H9 (cell line): ENCODE measurements at regions not wholly inside any gene's neighbourhood (a gene's known extent, or its start where the extent isn't known, plus 50 kb on each side); places are given as distances from the start of the nearest gene placed in this dataset.

Experiments
- DNase-seq: peaks from one replicate; pipeline ENCODE4 v3.0.0-alpha.2; 2017
- H2AFZ ChIP-seq: one replicate; pipeline ENCODE4 v1.6.1; 2013; ENCODE audit warnings: mild to moderate bottlenecking, low read length, control low read depth, moderate library complexity
- H2AK5ac ChIP-seq: 2 replicates; pipeline ENCODE4 v1.6.1; 2013; ENCODE audit warnings: low read length, control low read depth, mixed read lengths; ENCODE audit not compliant: insufficient read length
- H2BK120ac ChIP-seq: one replicate; pipeline ENCODE4 v1.6.1; 2013; ENCODE audit warnings: low read depth, mild to moderate bottlenecking, low read length, control low read depth, inconsistent platforms; ENCODE audit not compliant: poor library complexity, severe bottlenecking
- H2BK12ac ChIP-seq: 2 replicates; pipeline ENCODE4 v1.6.1; 2013; ENCODE audit warnings: low read length, control low read depth, mixed read lengths, low read depth; ENCODE audit not compliant: insufficient read length
- H2BK15ac ChIP-seq: 2 replicates; pipeline ENCODE4 v1.6.1; 2013; ENCODE audit warnings: low read depth, low read length, control low read depth
- H2BK20ac ChIP-seq: one replicate; pipeline ENCODE4 v1.6.1; 2013; ENCODE audit warnings: low read depth, mild to moderate bottlenecking, low read length, control low read depth, inconsistent platforms; ENCODE audit not compliant: poor library complexity, severe bottlenecking
- H2BK5ac ChIP-seq: 2 replicates; pipeline ENCODE4 v1.6.1; 2013; ENCODE audit warnings: low read length, control low read depth, mixed read lengths; ENCODE audit not compliant: insufficient read length
- H3K14ac ChIP-seq: 2 replicates; pipeline ENCODE4 v1.6.1; 2013; ENCODE audit warnings: low read length, control low read depth; ENCODE audit not compliant: insufficient read depth
- H3K18ac ChIP-seq: 2 replicates; pipeline ENCODE4 v1.6.1; 2013; ENCODE audit warnings: low read depth, mild to moderate bottlenecking, mixed read lengths, low read length, control low read depth; ENCODE audit not compliant: insufficient read length
- H3K23ac ChIP-seq: 2 replicates; pipeline ENCODE4 v1.6.1; 2013; ENCODE audit warnings: low read length, control low read depth, mixed read lengths, low read depth; ENCODE audit not compliant: insufficient read length
- H3K23me2 ChIP-seq: 2 replicates; pipeline ENCODE4 v1.6.1; 2013; ENCODE audit warnings: low read depth, mild to moderate bottlenecking, mixed read lengths, low read length, control low read depth; ENCODE audit not compliant: insufficient read length, poor library complexity, severe bottlenecking
- H3K27ac ChIP-seq: 2 replicates; pipeline ENCODE4 v1.5.1; 2013; ENCODE audit warnings: low read length, control low read depth, mixed read lengths, low read depth; ENCODE audit not compliant: insufficient read length
- H3K27me3 ChIP-seq: 2 replicates; pipeline ENCODE4 v1.6.1; 2013; ENCODE audit warnings: low read length, control low read depth, inconsistent platforms; ENCODE audit not compliant: insufficient read depth
- H3K4ac ChIP-seq: 2 replicates; pipeline ENCODE4 v1.6.1; 2013; ENCODE audit warnings: low read depth, mild to moderate bottlenecking, control low read depth, inconsistent platforms, low read length, moderate library complexity
- H3K4me1 ChIP-seq: 2 replicates; pipeline ENCODE4 v1.6.1; 2013; ENCODE audit warnings: low read length, control low read depth, inconsistent platforms; ENCODE audit not compliant: insufficient read depth
- H3K4me2 ChIP-seq: 2 replicates; pipeline ENCODE4 v1.6.1; 2013; ENCODE audit warnings: low read length, control low read depth, mixed read lengths; ENCODE audit not compliant: insufficient read length, insufficient read depth
- H3K56ac ChIP-seq: 2 replicates; pipeline ENCODE4 v1.6.1; 2013; ENCODE audit warnings: low read depth, mild to moderate bottlenecking, mixed read lengths, low read length, control low read depth; ENCODE audit not compliant: insufficient read length
- H3K79me1 ChIP-seq: 2 replicates; pipeline ENCODE4 v1.6.1; 2013; ENCODE audit warnings: low read depth, mild to moderate bottlenecking, moderate library complexity, low read length, control low read depth, inconsistent platforms; ENCODE audit not compliant: insufficient read depth, poor library complexity, severe bottlenecking
- H3K79me2 ChIP-seq: 2 replicates; pipeline ENCODE4 v1.6.1; 2013; ENCODE audit warnings: low read length, control low read depth, inconsistent platforms; ENCODE audit not compliant: insufficient read depth
- H3K9ac ChIP-seq: 2 replicates; pipeline ENCODE4 v1.6.1; 2013; ENCODE audit warnings: low read length, control low read depth, mixed read lengths; ENCODE audit not compliant: insufficient read length; ENCODE audit errors: extremely low read depth
- H3K9me3 ChIP-seq: one replicate; pipeline ENCODE4 v1.6.1; 2013; ENCODE audit warnings: low read depth, low read length, inconsistent platforms; ENCODE audit not compliant: control insufficient read depth
- H3T11ph ChIP-seq: one replicate; pipeline ENCODE4 v1.6.1; 2013; ENCODE audit warnings: mild to moderate bottlenecking, low read length, control low read depth, inconsistent platforms
- H4K20me1 ChIP-seq: one replicate; pipeline ENCODE4 v1.6.1; 2013; ENCODE audit not compliant: control insufficient read depth, insufficient read length, insufficient read depth
- H4K5ac ChIP-seq: 2 replicates; pipeline ENCODE4 v1.6.1; 2013; ENCODE audit warnings: low read depth, mild to moderate bottlenecking, mixed read lengths, low read length, control low read depth; ENCODE audit not compliant: insufficient read length
- H4K8ac ChIP-seq: replicated peaks from 2 replicates; pipeline ENCODE4 v1.6.1; 2013; ENCODE audit warnings: low read length, control low read depth, mixed read lengths, low read depth; ENCODE audit not compliant: insufficient read length
- H4K91ac ChIP-seq: 2 replicates; pipeline ENCODE4 v1.6.1; 2013; ENCODE audit warnings: low read depth, mild to moderate bottlenecking, moderate library complexity, mixed read lengths, low read length, control low read depth; ENCODE audit not compliant: insufficient read length
- H3K27ac Mint-ChIP-seq, 3 experiments: 2 replicates in 2 of 3; 3 replicates in 1 of 3; pipeline ENCODE4 v1.8.0; 2020 to 2021; ENCODE audit warnings: mixed read lengths in 3 of 3, mild to moderate bottlenecking in 1 of 3, moderate library complexity in 1 of 3
- H3K27me3 Mint-ChIP-seq: 2 replicates; pipeline ENCODE4 v1.8.0; 2021; ENCODE audit warnings: low read depth, mild to moderate bottlenecking, moderate library complexity, mixed read lengths
- H3K36me3 Mint-ChIP-seq, 3 experiments: 2 replicates in 2 of 3; 3 replicates in 1 of 3; pipeline ENCODE4 v1.8.0; 2020 to 2021; ENCODE audit warnings: low read depth in 3 of 3, mixed read lengths in 3 of 3; ENCODE audit not compliant: insufficient read depth in 1 of 3
- H3K4me1 Mint-ChIP-seq, 2 experiments: 2 replicates each; pipeline ENCODE4 v1.8.0; 2020; ENCODE audit warnings: mixed read lengths in 2 of 2
- H3K4me3 Mint-ChIP-seq, 2 experiments: 2 replicates in 1 of 2; 3 replicates in 1 of 2; pipeline ENCODE4 v1.8.0; 2020 to 2021; ENCODE audit warnings: mild to moderate bottlenecking in 2 of 2, mixed read lengths in 2 of 2, moderate library complexity in 1 of 2
- H3K9me3 Mint-ChIP-seq, 2 experiments: 2 replicates in 1 of 2; 3 replicates in 1 of 2; pipeline ENCODE4 v1.8.0; 2020; ENCODE audit warnings: mild to moderate bottlenecking in 2 of 2, mixed read lengths in 2 of 2, moderate library complexity in 1 of 2
- WGBS: extraction: QIAGEN DNeasy Blood & Tissue Kit; methylation state at CpG from one replicate; pipeline ENCODE4 v1.1.7; 2013; ENCODE audit warnings: missing lambda C conversion rate, low lambda C conversion rate, mixed read lengths; ENCODE audit not compliant: insufficient read length; ENCODE audit errors: extremely low coverage; 5-methylcytosine and 5-hydroxymethylcytosine counted together
- TF ChIP-seq, protein P1 (sequence below): fragments of 200-600 bp; sonication (generic); conservative IDR thresholded peaks from 3 replicates; pipeline ENCODE4 v1.8.0; 2021; ENCODE audit warnings: antibody characterized with exemption, mild to moderate bottlenecking

DNA sequence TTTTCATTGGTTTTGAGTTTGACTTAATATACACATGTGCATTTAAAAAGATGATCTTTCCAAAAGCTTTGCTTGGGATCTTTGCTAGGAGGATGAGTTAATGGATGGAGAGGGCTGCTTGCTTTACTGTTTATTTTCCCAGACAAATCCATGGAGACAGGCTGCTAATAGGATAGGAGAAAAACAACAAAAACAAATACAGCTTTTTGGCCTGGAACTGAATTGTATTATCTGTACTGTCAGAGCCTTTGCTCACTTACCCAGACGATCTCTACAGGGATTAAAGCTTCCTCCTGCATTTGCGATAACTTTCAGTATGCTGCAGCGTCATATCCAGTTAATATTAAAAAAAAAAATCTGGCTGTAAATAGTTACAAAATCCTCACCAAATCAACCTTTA is 190.8 kb upstream of the NUDT6 start:
- Mint-ChIP-seq H3K4me3 (no peak overlapping the region), H3K36me3 (peaks cover 0 to 5% (median 0%) of the 10 kb centered on the region in 3 experiments; a peak in 4 of 7 replicates), H3K4me1 (no peaks in the 10 kb centered on the region), H3K9me3 (no peaks in the 10 kb centered on the region; a peak in 1 of 5 replicates), H3K27ac (no peak overlapping the region), H3K27me3 (no peaks in the 10 kb centered on the region)
- H2BK120ac ChIP-seq: no peak overlapping the region
- H4K91ac ChIP-seq: no peak overlapping the region
- no peak for DNase-seq
- no peak overlapping the region for H3K18ac ChIP-seq
- H3K23ac ChIP-seq: no peak overlapping the region
- H2BK12ac ChIP-seq: no peak overlapping the region
- H2BK20ac ChIP-seq: no peak overlapping the region
- H2AK5ac ChIP-seq: no peak overlapping the region
- no peaks in the 10 kb centered on the region for H3K23me2 ChIP-seq
- no peak overlapping the region for H4K8ac ChIP-seq
- TF ChIP-seq, protein P1, sequence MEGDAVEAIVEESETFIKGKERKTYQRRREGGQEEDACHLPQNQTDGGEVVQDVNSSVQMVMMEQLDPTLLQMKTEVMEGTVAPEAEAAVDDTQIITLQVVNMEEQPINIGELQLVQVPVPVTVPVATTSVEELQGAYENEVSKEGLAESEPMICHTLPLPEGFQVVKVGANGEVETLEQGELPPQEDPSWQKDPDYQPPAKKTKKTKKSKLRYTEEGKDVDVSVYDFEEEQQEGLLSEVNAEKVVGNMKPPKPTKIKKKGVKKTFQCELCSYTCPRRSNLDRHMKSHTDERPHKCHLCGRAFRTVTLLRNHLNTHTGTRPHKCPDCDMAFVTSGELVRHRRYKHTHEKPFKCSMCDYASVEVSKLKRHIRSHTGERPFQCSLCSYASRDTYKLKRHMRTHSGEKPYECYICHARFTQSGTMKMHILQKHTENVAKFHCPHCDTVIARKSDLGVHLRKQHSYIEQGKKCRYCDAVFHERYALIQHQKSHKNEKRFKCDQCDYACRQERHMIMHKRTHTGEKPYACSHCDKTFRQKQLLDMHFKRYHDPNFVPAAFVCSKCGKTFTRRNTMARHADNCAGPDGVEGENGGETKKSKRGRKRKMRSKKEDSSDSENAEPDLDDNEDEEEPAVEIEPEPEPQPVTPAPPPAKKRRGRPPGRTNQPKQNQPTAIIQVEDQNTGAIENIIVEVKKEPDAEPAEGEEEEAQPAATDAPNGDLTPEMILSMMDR: no peak
- H3K27ac ChIP-seq: no peak overlapping the region
- no peak overlapping the region for H2AFZ ChIP-seq
- H3K4me2 ChIP-seq: no peak overlapping the region
- H2BK15ac ChIP-seq: no peak overlapping the region
- H3K9me3 ChIP-seq: no peaks in the 10 kb centered on the region
- no peak overlapping the region for H2BK5ac ChIP-seq
- H3K4me1 ChIP-seq: no peaks in the 10 kb centered on the region
- H4K20me1 ChIP-seq: no peaks in the 10 kb centered on the region
- H3K27me3 ChIP-seq: no peaks in the 10 kb centered on the region
- H3K9ac ChIP-seq: no peak overlapping the region
- no peak overlapping the region for H3K14ac ChIP-seq
- no peaks in the 10 kb centered on the region for H3K79me1 ChIP-seq
- H3T11ph ChIP-seq: no peak overlapping the region
- no peaks in the 10 kb centered on the region for H3K79me2 ChIP-seq
- no peak overlapping the region for H3K56ac ChIP-seq
- WGBS: no CpG with 5 or more reads among the region's 3 CpGs
- no peak overlapping the region for H3K4ac ChIP-seq
- no peak overlapping the region for H4K5ac ChIP-seq
